ENCODE measurements at regions not wholly inside any gene's neighbourhood (a gene's known extent, or its start where the extent isn't known, plus 50 kb on each side); places are given as distances from the start of the nearest gene placed in this dataset.

GRCh38 chr10:61343796-61344195, 109.4 kb downstream of the TMEM26 start:
- TF ChIP-seq CTCF (conservative IDR thresholded peaks at IDR 0.05; ENCODE audit: low read depth, low read length) (no peak), EZH2 (IDR thresholded peaks at IDR 0.05; ENCODE audit: borderline replicate concordance, low read depth, low read length, poor library complexity, severe bottlenecking) (no peak)
